PFSK-1 (cell line): ENCODE measurements at regions not wholly inside any gene's neighbourhood (a gene's known extent, or its start where the extent isn't known, plus 50 kb on each side); places are given as distances from the start of the nearest gene placed in this dataset.

ENCODE experiments used
- FOXP2 ChIP-seq: optimal IDR thresholded peaks from 2 replicates; pipeline ENCODE3; 2011; ENCODE audit warnings: borderline replicate concordance, control low read depth, inconsistent platforms; ENCODE audit not compliant: insufficient read depth; ENCODE audit errors: extremely low read length, extremely low read depth
- POLR2AphosphoS5 ChIP-seq: IDR thresholded peaks from 2 replicates; pipeline ENCODE4 v1.6.1; 2012; ENCODE audit warnings: low read depth, mild to moderate bottlenecking, control low read depth, low read length, moderate library complexity
- REST ChIP-seq, 2 experiments: IDR thresholded peaks; 2 replicates each; pipeline versions ENCODE4 v1.6.1 to v1.8.0; 2011 to 2012; ENCODE audit warnings: low read depth in 2 of 2, low read length in 2 of 2, control low read depth in 1 of 2, inconsistent platforms in 1 of 2, mild to moderate bottlenecking in 1 of 2, moderate library complexity in 1 of 2; ENCODE audit not compliant: insufficient read depth in 1 of 2
- SIN3A ChIP-seq: IDR thresholded peaks from 2 replicates; pipeline ENCODE4 v1.6.1; 2012; ENCODE audit warnings: mild to moderate bottlenecking, low read length, moderate library complexity, borderline replicate concordance; ENCODE audit not compliant: insufficient read depth
- TAF1 ChIP-seq: IDR thresholded peaks from 2 replicates; pipeline ENCODE4 v1.6.1; 2012; ENCODE audit warnings: low read length, control low read depth, borderline replicate concordance; ENCODE audit not compliant: insufficient read depth

DNA sequence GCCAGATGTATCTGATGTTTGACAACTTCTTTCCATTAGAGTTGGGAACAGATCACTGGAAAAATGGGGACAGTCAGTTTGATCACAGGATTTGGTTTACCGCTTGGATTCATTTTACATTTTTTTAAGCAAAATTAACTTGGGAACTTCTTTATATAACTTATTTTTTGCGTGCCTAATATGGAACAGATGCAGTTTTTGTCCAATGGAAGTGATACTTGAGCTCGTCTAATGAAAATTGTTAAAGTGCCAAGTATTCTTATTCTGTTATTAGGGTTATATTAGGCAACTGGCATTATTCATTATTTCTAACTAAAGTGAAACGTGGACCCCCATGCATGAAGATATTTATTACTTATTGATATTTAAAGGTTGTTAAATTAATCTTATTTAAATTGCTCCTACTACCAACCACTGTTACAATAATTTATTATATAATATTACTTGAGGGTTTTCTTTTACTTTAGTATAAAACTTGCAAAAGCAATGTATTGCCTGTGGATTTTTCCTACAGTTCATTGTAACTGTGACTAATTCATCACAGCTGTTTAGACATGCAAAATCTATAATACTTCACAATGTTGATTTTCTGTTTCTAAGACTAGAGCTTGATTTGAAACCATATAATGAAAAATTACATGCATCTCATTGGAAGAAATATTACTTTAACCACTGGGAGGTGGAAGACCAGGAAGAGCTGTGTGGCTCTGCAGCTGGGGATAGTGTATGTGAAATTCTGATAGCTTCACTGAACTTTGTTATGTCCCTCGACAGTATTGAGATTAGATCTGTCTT lies 787.3 kb upstream of the WWC1 start:
- TF ChIP-seq REST (IDR thresholded peaks at IDR 0.05; ENCODE audit: insufficient read depth in 1 of 2, low read depth in 2 of 2, low read length in 2 of 2), result no peak
- no peak for TF ChIP-seq POLR2AphosphoS5
- no peak for TF ChIP-seq TAF1
- TF ChIP-seq SIN3A, result no peak
- TF ChIP-seq FOXP2, result no peak

- TF ChIP-seq REST (IDR thresholded peaks at IDR 0.05; ENCODE audit: insufficient read depth in 1 of 2, low read depth in 2 of 2, low read length in 2 of 2), result no peak
- no peak for TF ChIP-seq SIN3A
- no peak for TF ChIP-seq POLR2AphosphoS5
These were observed 783.8 kb upstream of the WWC1 start for GRCh38 chr5:167507463-167508233.

GRCh38 chr5:167509076-167509475 lies 782.4 kb upstream of the WWC1 start:
- no peak for TF ChIP-seq SIN3A

DNA sequence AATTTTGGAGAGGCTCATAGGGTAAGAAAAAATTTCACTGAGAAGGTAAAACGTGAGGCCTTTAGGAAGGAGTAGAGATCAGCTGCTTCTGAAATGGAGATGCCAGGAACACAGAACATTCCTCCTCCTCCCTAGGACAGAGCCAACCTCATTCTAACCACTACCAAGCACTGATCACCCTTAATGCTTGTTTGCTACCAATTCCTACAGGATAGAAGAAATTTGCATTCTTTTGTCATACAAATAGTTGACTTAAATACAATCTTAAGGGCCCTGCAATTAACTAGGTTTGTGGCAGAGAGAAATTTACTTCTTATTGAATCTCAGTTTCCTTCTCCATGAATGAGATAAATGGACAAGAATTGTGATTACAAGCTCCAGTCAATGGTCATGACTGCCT lies 780.2 kb upstream of the WWC1 start:
- no peak for TF ChIP-seq TAF1
- TF ChIP-seq SIN3A, result no peak
- no peak for TF ChIP-seq POLR2AphosphoS5

DNA sequence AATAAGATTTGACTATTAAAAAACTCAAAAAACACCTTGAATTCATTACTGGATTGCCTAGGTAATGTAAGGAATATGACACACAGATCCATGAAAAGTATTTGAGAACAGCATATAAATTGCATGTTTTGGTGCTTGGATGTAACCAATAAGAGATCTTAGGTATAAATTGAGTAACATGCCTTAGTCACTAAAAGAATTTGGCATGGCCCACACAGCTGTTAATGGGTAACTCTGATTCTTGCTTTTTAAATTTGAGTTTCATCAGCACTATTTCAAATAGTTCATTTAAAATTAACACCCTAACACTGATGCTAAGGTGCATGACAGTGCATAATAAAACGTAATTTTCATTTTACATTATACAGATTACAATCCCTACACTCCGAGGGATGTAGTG lies 779.3 kb upstream of the WWC1 start:
- TF ChIP-seq SIN3A (no peak), TAF1 (no peak), POLR2AphosphoS5 (no peak), FOXP2 (no peak), REST (IDR thresholded peaks at IDR 0.05; ENCODE audit: insufficient read depth in 1 of 2, low read depth in 2 of 2, low read length in 2 of 2) (no peak)

GRCh38 chr5:167513381-167513780 lies 778.1 kb upstream of the WWC1 start:
- no peak for TF ChIP-seq TAF1
- no peak for TF ChIP-seq FOXP2
- TF ChIP-seq SIN3A, result no peak
- TF ChIP-seq REST (IDR thresholded peaks at IDR 0.05; ENCODE audit: insufficient read depth in 1 of 2, low read depth in 2 of 2, low read length in 2 of 2), result no peak
- TF ChIP-seq POLR2AphosphoS5, result no peak
